ENCODE measurements at regions not wholly inside any gene's neighbourhood (a gene's known extent, or its start where the extent isn't known, plus 50 kb on each side); places are given as distances from the start of the nearest gene placed in this dataset.

DNA sequence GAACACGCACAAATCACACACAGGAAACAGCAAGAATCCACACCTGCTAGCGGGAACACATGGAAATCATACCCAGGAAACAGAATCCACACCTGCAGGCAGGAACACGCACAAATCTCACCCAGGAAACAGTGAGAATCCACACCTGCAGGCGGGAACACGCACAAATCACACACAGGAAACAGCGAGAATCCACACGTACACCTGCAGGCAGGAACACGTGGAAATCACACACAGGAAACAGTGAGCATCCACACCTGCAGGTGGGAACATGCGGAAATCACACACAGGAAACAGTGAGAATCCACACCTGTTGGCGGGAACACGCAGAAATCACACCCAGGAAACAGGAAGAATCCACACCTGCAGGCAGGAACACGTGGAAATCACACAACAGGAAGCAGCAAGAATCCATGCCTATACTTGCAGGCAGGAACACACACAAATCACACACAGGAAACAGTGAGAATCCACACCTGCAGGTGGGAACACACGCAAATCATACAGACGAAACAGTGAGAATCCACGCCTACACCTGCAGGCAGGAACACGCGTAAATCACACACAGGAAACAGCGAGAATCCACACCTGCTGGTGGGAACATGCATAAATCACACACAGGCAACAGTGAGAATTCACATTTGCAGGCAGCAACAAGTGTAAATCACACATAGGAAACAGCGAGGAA, 108.6 kb downstream of the DLL1 start:
- H3K36me3 Mint-ChIP-seq, result no peaks in the 10 kb centered on the region
- H3K4me1 Mint-ChIP-seq, result no peaks in the 10 kb centered on the region
- Histone ChIP-seq H3K4me2 (replicated peaks; ENCODE audit: extremely low read depth, low read length, poor library complexity, severe bottlenecking) (no peak overlapping the region), H2AFZ (ENCODE audit: insufficient read depth, low read depth, low read length, poor library complexity, severe bottlenecking) (no peak overlapping the region), H3K9ac (ENCODE audit: insufficient read depth, low read length, poor library complexity, severe bottlenecking) (no peak overlapping the region), H3K27ac (ENCODE audit: low read depth in 1 of 2, low read length in 2 of 2) (no peak overlapping the region), H4K20me1 (ENCODE audit: insufficient read depth, low read length) (no peaks in the 10 kb centered on the region), H3K36me3 (replicated peaks in 1 of 2; ENCODE audit: control insufficient read depth in 1 of 2, insufficient read depth in 2 of 2, low read length in 2 of 2) (no peaks in the 10 kb centered on the region), H3K79me2 (ENCODE audit: insufficient read depth, low read length) (no peaks in the 10 kb centered on the region), H3K4me3 (replicated peaks in 1 of 3; ENCODE audit: low read depth in 2 of 3, low read length in 3 of 3) (no peak overlapping the region), H3K4me1 (ENCODE audit: control insufficient read depth in 1 of 2, insufficient read depth in 2 of 2, low read length in 2 of 2) (no peaks in the 10 kb centered on the region), H3K27me3 (ENCODE audit: control insufficient read depth in 2 of 2, insufficient read depth in 2 of 2, low read length in 2 of 2) (no peaks in the 10 kb centered on the region), H3K9me3 (replicated peaks in 1 of 2; ENCODE audit: control insufficient read depth in 1 of 2, insufficient read depth in 1 of 2, low read length in 2 of 2) (no peaks in the 10 kb centered on the region)
- H3K27ac Mint-ChIP-seq, result peak overlapping the region in 1 of 7 donors; percentile 68
- H3K27me3 Mint-ChIP-seq (ENCODE audit: low read depth in 3 of 3), result peaks cover 0 to 5% (median 2%) of the 10 kb centered on the region in 3 donors
- 64% methylated on average over 18 of the region's 19 CpGs for WGBS (ENCODE audit: insufficient coverage)
- TF ChIP-seq, protein P1, sequence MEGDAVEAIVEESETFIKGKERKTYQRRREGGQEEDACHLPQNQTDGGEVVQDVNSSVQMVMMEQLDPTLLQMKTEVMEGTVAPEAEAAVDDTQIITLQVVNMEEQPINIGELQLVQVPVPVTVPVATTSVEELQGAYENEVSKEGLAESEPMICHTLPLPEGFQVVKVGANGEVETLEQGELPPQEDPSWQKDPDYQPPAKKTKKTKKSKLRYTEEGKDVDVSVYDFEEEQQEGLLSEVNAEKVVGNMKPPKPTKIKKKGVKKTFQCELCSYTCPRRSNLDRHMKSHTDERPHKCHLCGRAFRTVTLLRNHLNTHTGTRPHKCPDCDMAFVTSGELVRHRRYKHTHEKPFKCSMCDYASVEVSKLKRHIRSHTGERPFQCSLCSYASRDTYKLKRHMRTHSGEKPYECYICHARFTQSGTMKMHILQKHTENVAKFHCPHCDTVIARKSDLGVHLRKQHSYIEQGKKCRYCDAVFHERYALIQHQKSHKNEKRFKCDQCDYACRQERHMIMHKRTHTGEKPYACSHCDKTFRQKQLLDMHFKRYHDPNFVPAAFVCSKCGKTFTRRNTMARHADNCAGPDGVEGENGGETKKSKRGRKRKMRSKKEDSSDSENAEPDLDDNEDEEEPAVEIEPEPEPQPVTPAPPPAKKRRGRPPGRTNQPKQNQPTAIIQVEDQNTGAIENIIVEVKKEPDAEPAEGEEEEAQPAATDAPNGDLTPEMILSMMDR (IDR thresholded peaks at IDR 0.05), result no peak
- DNase-seq, result no peak
- intact Hi-C loops (cut with micrococcal nuclease), result no loop called here
- H3K9me3 Mint-ChIP-seq, result peaks cover 0 to 9% (median 4%) of the 10 kb centered on the region in 7 donors
- no peak overlapping the region for H3K4me3 Mint-ChIP-seq

DNA sequence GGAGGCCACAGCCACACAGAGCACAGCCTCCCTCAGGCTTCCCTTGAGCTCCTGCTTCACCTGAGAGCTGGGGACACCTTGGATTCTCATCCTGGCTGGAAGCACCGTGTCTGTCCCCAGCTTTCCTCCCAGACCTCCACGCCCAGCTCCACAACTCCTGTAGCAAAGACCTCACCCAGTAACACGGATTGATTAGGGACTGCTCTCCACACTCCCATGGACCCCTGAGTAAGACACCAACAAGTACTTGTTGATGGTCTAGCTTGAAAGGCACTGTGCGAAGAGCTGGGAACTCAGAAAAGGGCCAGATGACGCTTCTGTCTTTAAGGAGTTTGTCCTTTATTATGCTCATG, 109.6 kb downstream of the DLL1 start:
- Mint-ChIP-seq H3K27me3 (ENCODE audit: low read depth in 3 of 3) (peaks cover 0 to 7% (median 2%) of the 10 kb centered on the region in 3 donors), H3K9me3 (peaks cover 3 to 13% (median 6%) of the 10 kb centered on the region in 7 donors), H3K27ac (no peak overlapping the region), H3K4me1 (no peaks in the 10 kb centered on the region), H3K4me3 (no peak overlapping the region), H3K36me3 (no peaks in the 10 kb centered on the region)
- H3K4me3 ChIP-seq (replicated peaks in 1 of 3; ENCODE audit: low read depth in 2 of 3, low read length in 3 of 3), result no peak overlapping the region
- H4K20me1 ChIP-seq (ENCODE audit: insufficient read depth, low read length), result no peaks in the 10 kb centered on the region
- H3K9me3 ChIP-seq (replicated peaks in 1 of 2; ENCODE audit: control insufficient read depth in 1 of 2, insufficient read depth in 1 of 2, low read length in 2 of 2), result peaks cover 0 to 7% of the 10 kb centered on the region in 2 donors
- H3K9ac ChIP-seq (ENCODE audit: insufficient read depth, low read length, poor library complexity, severe bottlenecking), result no peak overlapping the region
- whole genome bisulfite sequencing (ENCODE audit: insufficient coverage), result 91% methylated on average over 5 of the region's 5 CpGs
- no peaks in the 10 kb centered on the region for H3K79me2 ChIP-seq (ENCODE audit: insufficient read depth, low read length)
- TF ChIP-seq, protein P1 (IDR thresholded peaks at IDR 0.05), result no peak
- H3K27me3 ChIP-seq (ENCODE audit: control insufficient read depth in 2 of 2, insufficient read depth in 2 of 2, low read length in 2 of 2), result no peaks in the 10 kb centered on the region
- no peak overlapping the region for H2AFZ ChIP-seq (ENCODE audit: insufficient read depth, low read depth, low read length, poor library complexity, severe bottlenecking)
- intact Hi-C loops (cut with micrococcal nuclease), result no loop called here
- peak in 1 of 3 donors; percentile 2 for DNase-seq
- no peaks in the 10 kb centered on the region for H3K36me3 ChIP-seq (replicated peaks in 1 of 2; ENCODE audit: control insufficient read depth in 1 of 2, insufficient read depth in 2 of 2, low read length in 2 of 2)
- no peak overlapping the region for H3K4me2 ChIP-seq (replicated peaks; ENCODE audit: extremely low read depth, low read length, poor library complexity, severe bottlenecking)
- no peak overlapping the region for H3K27ac ChIP-seq (ENCODE audit: low read depth in 1 of 2, low read length in 2 of 2)
- no peaks in the 10 kb centered on the region for H3K4me1 ChIP-seq (ENCODE audit: control insufficient read depth in 1 of 2, insufficient read depth in 2 of 2, low read length in 2 of 2)

All from CD14-positive monocyte (primary cell).